OCI-LY3 (cell line): ENCODE measurements at regions not wholly inside any gene's neighbourhood (a gene's known extent, or its start where the extent isn't known, plus 50 kb on each side); places are given as distances from the start of the nearest gene placed in this dataset.

ENCODE experiments used
- CTCF ChIP-seq: fragments of 200-600, 300-600 bp; sonication (generic); IDR thresholded peaks from 2 replicates; pipeline ENCODE4 v1.5.1; 2014; ENCODE audit warnings: antibody characterized with exemption, low read length, low read depth
- EZH2phosphoT487 ChIP-seq: fragments of 200-600 bp; shearing (Covaris generic); IDR thresholded peaks from 2 replicates; pipeline ENCODE4 v1.6.1; 2018; ENCODE audit warnings: antibody characterized with exemption, mixed run types, low read depth

- TF ChIP-seq CTCF: no peak
- no peak for TF ChIP-seq EZH2phosphoT487
Measured at GRCh38 chr12:105943525-105943924, 195.2 kb downstream of the NUAK1 start.
